ENCODE measurements at regions not wholly inside any gene's neighbourhood (a gene's known extent, or its start where the extent isn't known, plus 50 kb on each side); places are given as distances from the start of the nearest gene placed in this dataset.

DNA sequence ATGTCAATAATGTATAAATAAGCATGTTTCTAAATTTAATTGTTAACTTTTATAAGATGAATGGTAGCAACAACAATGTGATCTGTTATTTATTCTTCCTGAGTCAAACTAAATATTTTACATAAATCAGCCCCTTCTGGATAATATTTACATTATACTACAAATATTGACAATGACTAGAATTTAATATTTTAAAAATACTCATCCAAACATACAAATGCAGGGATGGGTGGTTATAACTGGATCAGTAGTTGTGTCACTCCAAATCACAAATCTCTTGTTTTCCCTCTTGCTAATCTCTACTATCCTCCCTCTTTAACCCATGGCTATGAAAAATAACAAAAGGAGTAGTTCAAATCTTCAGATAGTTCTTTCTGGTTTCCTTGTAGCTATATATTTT, 407.0 kb downstream of the HTR7 start:
- no peak for DNase-seq (ENCODE audit: low read depth in 4 of 4, low spot score in 1 of 4)

DNA sequence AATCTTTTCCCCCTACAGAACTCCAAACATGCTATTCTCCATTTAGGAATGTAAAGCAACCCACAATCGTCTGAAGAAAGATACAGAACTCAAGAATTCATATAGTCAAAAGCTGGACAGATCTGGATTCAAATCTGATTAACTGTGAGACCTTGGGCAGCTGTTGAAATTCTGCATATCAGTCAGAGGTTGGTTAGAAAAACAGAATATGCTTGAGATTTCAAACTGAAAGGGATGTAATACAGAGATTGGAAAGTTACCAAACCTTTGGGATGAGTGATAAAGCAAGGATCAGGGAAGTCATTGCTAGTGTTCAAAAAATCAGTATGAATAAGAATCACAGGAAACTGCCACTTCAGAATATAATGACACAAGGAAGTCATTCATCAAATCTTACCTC, 406.6 kb downstream of the HTR7 start:
- no peak for DNase-seq (ENCODE audit: low read depth in 4 of 4, low spot score in 1 of 4)

DNA sequence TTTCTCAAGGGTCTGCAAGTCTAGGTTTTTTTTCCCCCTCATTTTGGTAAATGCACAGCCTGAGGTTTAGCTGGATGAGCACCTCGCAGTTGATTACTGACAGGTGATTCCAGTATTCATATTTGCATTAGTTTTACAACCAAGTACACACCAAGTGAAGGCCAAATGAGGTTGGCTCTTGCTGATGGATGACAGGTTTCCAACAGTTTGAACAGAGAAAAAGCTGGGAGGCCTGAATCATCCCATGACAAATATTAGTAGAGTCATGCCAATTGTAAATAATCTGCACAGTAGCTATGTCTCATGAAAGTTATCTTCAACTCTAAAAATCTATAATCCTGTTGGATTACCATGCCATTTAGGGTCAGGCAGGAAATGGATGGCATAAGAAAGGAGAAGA, 399.8 kb downstream of the HTR7 start:
- DNase-seq (ENCODE audit: low read depth in 4 of 4, low spot score in 1 of 4), result no peak

DNA sequence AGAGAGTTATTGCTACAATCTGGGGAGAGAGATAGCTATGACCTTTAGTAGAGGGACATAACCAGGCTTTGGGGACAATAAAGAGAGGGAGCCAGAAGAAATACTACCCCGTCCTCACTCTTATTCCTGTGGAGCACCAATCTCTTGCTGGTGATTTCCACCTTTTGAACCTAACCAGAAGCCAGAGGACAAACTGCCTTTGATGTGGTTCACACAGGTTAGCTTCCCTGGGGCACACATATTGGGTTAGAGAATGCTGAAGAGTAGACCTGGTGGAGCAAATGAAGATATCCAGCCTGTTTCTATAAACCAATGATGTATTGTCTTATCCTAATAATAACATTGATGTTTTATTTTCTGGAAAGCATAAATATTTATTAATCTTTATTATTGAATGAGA, 399.3 kb downstream of the HTR7 start:
- DNase-seq (ENCODE audit: low read depth in 4 of 4, low spot score in 1 of 4), result no peak

DNA sequence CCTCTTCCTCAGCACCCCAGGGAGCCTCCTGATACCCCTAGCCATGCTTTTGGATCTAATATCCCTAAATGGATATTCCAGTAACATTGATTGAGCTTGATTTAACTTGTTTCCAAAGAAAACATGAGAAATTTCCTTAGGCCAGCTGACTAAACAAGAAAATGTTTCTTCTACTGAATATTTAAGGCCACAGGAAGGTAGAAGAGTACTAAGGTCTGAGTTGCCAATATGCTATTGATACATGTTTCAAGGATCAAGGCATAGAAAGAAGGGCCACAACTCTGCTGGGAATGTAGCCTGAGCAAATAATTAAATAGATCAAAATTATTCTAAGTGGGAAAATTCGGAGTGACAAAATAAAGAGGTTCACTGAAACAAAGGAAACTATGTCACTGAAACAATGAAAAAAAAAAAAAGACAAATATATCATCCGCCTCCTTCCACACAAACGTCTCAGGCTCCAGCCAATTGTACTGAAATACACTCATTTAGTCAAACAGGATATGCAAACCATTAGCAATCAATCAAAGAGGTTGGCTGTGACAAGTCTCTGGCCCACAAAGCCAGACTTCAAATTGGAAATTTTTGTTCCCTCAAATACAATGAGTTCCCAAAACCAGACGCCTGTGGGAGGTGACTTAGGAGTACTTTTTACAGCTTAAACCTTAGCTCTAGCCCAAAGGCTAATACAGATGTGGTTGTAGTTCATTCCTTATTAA, 396.2 kb downstream of the HTR7 start:
- DNase-seq (ENCODE audit: low read depth in 4 of 4, low spot score in 1 of 4), result no peak

DNA sequence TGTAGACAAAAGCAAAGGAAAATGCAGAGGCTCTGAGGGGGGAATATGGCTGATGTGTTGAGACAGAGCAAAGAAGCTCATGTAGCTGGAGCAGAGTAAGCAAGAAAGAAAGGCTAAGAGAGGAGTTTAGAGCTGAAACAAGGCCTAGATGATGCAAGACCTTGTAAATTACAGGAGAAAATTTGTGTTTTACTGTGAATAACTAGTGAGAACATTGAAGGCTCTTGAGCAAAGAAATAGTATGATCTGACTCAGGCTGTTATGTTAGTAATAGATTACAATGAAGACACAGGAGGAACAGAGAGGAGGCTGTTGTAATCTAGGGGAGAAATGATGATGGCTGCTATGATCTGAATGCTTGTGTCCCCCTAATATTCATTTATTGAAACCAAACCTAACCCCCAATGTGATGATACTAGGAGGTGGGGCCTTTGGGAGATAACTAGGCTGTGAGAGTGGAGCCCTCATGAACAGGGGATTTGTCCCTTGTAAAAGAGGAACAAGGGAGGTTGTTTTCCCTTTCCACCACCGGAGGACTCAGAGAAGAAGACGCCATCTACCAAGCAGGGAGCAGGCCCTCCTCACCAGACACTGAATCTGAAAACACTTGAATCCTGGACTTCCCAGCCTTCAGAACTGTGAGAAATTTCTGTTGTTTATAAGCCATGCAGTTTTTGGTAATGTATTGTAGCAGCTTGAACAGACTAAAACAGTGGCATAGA, 394.9 kb downstream of the HTR7 start:
- no peak for DNase-seq (ENCODE audit: low read depth in 4 of 4, low spot score in 1 of 4)

DNA sequence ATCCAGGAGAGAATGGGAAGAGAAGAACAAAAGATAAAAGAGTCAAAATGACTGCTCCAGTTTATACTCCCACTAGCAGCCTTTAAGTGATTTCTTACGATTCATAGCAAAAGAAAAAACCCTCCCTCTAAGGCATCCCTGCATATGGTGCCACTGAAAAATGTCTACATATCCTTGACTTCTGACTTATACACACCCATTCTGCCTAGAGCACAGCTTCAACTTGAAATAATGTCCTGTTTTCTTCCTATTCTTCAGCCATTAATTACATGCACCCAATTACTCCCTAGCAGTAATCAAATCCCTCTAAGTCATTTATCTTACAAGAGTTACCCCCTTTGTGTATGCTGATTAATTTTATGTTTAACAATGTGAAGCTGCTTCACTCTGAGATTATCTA, 393.5 kb downstream of the HTR7 start:
- no peak for DNase-seq (ENCODE audit: low read depth in 4 of 4, low spot score in 1 of 4)

DNA sequence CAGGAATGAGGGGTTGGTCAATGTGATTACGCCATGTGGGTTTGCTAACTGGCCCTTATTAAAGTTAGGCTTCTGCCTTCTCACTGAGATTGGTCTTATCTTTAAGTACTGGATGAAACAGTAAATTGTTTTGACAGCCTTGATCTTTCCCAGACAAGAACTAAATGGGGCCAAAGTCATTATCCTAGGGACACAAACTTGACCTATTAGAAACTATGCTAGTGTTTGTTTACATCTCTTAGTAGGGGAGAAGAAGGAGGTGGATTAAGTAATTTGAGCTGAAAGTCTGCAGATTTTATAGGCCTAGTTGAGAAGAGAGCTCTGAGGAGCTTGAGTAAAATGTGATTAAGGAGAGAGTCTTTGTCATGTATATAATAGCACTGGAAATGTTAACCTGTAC, 386.9 kb downstream of the HTR7 start:
- DNase-seq (ENCODE audit: low read depth in 4 of 4, low spot score in 1 of 4), result no peak

DNA sequence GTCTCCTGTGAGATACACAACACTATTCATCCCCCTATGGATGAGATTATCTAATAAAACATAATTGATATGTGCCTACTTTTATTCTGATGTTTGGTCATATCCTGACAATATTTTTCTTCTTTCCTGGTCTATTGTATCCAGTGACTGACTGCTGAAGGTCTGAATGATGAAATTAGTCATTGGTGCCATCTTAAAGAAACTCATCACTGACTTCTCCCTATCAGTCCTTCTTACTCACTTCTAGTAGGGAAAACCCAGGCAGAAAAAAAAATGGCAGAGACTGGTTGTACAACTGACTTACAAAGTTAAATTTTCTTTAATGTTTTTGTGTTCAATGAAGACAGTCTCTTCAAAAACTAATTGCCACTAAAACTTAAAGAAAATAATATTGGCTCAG, 377.4 kb downstream of the HTR7 start:
- DNase-seq (ENCODE audit: low read depth in 4 of 4, low spot score in 1 of 4), result no peak

DNA sequence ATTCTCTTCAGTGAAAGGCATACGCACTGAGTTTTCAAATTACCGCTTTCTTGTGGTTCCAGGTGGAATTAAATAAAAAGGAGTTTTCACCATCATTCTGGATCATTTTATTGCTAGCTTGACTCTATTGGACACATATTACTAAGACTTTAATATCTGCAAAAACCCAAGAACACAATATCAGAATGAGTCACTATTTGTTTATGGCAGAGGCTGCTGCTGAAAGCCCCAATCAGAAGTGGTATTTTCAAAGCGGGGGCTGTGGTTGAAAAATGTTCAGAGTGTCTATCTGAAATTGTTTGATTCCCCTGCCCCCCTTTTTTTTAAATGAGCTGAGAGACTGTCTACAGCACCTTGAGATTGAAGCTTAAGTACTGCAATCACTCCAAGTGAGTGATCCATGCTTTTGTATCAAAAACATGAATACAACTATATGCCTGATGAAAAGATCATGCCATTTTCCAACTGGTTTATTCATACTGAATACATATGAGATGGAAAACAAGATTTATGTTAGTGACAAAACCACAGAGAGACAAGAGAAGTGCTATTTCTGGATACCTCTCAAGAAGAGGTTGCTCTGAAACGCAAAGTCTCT, 376.4 kb downstream of the HTR7 start:
- no peak for DNase-seq (ENCODE audit: low read depth in 4 of 4, low spot score in 1 of 4)

DNA sequence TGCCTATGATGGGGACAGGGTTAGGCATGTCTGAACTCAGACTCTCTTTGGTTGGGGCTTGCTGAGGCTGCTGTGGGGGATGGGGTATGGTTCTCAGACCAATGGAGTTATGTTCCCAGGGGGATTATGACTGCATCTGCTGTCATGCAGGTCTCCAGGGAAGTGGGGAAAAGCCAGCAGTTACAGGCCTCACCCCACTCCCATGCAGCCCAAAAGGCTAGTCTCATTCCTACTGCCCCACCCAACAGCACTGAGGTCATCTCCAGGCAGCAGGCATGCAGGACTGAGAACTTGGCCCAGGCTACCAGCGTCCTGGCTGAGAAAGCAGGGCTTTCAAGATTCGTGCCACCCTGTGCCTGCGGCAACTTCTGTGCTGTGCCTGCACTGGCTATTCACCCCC, 373.3 kb downstream of the HTR7 start:
- DNase-seq (ENCODE audit: low read depth in 4 of 4, low spot score in 1 of 4), result no peak

DNA sequence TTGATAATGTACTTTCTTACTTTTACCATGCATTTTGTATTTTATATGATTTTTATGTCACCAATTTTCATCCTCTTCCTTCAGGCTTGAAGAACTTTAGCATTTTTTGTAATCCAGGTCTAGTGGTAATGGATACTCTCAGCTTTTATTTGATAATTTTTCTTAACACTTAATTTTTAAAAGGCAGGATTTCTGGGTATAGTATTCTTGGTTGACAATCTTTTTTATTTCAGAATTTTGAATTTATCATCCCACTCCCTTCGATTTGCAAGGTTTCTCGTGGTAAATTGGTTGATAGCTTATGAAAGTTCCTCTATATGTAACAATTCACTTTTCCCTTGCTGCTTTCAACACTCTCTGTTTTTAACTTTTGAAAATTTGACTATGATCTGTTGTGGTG, 363.7 kb downstream of the HTR7 start:
- DNase-seq (ENCODE audit: low read depth in 4 of 4, low spot score in 1 of 4), result no peak

DNA sequence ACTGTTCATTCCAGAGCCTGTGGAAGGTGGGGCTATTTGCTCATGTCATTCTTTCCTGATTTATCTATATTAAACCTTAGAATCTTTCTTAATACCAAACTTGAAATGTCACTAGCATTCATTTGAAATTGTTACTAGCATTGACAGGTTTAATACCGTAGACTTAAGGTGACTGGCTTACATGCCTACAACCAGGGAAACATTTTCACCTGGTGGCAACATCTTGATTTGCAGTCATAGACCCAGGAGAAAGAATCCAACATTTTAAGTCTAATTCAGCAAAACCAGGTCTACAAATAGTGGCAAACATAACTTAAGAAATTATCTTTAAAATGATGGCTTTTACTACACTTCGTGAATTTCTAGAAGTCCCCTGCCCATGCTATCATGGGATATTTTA, 353.7 kb downstream of the HTR7 start:
- DNase-seq (ENCODE audit: low read depth in 4 of 4, low spot score in 1 of 4), result no peak

DNA sequence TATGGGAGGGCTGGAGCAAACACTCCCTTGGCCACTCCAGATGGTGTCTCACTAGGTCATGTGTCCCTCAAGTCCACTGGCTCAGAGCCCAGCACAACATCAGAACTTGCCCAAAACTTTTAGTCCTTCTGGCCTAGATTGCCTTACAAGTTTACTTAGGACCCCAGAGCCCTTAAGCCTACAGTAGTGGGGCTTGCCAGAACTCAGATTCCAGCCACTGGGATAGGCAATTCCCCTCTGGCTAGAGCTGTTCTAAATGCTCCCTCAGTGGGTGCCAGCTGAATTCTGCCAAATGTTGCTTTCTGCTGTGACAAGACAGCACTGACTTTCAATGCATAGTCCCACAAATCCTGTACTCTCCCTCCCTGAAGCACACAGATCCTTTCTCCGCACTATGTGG, 331.1 kb downstream of the HTR7 start:
- DNase-seq (ENCODE audit: low read depth in 4 of 4, low spot score in 1 of 4), result no peak

DNA sequence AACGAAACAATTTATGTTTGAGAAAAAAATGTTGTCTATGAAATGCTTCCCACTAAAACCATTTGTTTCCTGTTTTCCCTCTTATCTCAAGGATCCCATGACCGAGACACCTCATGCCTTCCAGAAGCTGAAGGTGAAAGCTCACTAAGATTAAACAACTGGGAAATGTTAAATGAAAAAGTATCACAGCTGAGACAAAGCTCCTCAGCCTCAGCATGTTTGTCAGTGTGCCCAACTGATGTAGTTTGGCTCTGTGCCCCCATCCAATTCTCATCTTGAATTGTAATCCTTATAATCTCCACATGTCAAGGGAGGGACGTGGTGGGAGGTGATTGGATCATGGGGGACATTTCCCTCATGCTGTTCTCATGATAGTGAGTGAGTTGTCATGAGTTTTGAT, 327.3 kb downstream of the HTR7 start:
- DNase-seq (ENCODE audit: low read depth in 4 of 4, low spot score in 1 of 4), result no peak

DNA sequence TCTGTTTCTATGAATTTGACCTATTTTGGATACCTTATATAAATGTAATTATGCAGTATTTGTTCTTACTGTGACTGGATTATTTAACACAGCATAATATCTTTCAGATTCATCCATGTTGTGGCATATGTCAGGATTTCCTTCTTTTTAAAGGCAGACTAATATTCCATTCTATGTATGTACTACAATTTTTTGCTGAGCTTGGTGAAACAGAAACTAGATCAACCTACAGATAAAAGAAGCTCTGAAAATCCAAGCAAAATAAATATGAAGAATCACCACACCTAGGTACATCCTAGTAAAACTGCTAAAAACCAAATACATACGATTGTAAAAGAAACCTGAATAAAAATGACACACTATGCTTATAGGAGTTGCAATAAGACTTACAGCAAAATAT, 300.5 kb downstream of the HTR7 start:
- DNase-seq (ENCODE audit: low read depth in 4 of 4, low spot score in 1 of 4), result no peak

DNA sequence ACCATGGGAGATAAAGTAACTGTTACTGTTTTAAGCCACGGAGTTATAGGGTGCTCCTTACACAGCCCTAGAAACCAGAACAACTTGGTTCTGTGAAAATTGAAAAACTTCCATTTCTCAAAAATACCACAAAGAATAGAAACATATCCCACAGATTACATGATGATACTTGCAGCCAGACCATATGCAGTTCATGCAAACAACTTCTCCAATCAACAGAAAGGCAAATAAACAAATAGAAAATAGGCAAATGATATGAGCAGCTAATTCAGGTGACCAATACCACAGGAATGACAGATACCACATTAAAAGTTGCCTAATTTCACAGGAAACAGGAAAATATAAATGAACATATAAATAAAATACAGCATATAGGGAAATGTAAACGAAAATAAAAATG, 297.5 kb downstream of the HTR7 start:
- DNase-seq (ENCODE audit: low read depth in 4 of 4, low spot score in 1 of 4), result no peak

DNA sequence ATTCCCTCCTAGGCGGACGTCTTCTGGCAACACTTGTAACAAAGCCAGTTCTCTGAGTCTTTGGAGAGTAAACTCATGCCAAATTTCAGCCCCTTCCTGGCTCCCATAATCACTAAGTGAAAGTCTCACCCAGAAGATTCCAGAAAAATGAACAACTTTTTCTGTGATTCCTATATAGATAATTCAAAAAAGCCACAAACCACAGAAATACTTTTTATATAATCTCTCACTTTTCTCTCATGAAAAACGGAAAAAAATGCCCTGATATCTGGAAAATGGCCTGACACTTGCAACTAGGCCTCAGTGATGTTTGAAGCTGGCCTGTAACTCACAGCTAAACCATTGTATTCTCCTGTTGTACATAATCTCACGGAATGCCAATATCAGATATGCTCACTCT, 296.2 kb downstream of the HTR7 start:
- DNase-seq (ENCODE audit: low read depth in 4 of 4, low spot score in 1 of 4), result no peak

DNA sequence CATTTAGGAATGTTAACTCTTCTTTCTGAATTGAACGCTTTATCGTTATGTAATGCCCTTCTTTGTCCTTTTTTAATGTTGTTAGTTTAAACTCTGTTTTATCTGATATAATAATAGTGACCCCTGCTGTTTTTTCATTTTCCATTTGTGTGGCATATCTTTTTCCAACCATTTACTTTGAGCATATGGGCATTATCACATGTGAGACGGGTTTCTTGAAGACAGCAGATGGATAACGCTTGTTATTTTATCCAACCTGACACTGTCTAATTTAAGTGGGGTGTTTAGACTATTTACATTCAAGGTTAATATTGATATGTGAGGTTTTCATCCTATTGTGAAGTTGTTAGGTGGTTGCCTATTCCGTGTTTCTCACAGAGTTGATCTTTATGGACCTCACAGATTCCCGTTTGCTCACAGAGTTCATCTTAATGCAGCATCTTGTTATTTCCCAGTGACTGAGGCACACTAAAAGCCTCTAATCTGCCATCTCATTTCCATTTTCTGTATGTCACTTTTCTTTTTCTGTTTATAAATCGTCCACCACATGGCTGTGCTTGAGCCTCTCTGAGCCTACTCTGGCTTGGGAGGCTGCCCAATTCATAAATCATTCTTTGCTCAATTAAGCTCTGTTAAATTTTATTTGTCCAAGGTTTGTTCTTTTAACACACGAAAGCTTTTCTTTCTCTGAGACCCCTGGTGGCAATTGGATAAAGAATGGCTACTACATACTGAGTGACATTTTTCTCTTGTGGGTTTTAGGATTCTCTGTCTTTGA, 286.2 kb downstream of the HTR7 start:
- DNase-seq (ENCODE audit: low read depth in 4 of 4, low spot score in 1 of 4), result no peak

DNA sequence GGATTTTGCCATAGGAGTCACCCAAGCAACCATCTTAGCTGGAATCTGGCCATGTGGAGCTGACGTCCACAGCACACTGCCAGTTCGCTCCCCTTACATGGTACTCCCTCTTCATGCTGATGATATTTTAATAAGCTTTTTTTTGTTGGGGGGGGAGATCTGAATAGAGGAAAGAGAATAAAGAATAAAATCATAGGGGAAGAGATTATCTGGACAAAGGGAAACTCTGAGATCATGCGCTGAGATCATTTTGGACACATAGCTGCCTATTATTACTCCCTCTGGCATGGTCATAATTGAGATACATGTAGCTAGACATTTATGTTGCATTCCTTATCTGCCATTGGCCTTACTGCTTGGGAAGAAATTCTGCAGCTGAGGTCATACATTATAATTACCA, 282.7 kb downstream of the HTR7 start:
- DNase-seq (ENCODE audit: low read depth in 4 of 4, low spot score in 1 of 4), result no peak

DNA sequence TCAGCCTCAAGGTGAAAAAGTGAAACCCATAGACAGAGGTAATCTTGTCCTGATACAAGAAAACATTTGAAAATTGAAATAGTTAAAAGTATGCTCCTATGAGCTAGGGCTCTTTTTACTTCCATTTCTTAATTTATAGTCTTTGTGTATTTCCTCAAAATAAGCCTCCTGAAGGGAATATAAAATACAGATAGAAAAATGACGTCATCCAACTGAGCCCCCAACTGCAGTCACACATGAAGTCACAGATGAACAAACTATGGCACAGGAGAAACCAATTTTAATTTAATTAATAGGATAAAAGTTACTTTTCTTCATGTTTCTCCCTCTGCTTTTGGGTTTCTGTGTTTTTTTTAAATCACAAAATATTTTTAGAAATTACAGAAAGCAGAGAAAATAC, 280.3 kb downstream of the HTR7 start:
- DNase-seq (ENCODE audit: low read depth in 4 of 4, low spot score in 1 of 4), result no peak
